Activated CD8-positive, alpha-beta memory T cell treated with anti-CD3 and anti-CD28 coated beads for 36 hours (primary cell): ENCODE measurements at regions not wholly inside any gene's neighbourhood (a gene's known extent, or its start where the extent isn't known, plus 50 kb on each side); places are given as distances from the start of the nearest gene placed in this dataset.

Experiments
- CTCF ChIA-PET: fragments of 350-600 bp; sonication (Branson Sonifier 250); formaldehyde crosslinking; loops from one replicate; lab custom pipeline; 2021; ENCODE audit warnings: antibody characterized with exemption; lab: Charles Lee
- POLR2A ChIA-PET: fragments of 350-600 bp; sonication (Branson Sonifier 250); formaldehyde crosslinking; loops from one replicate; lab custom pipeline; 2021; ENCODE audit warnings: antibody characterized with exemption; lab: Charles Lee

DNA sequence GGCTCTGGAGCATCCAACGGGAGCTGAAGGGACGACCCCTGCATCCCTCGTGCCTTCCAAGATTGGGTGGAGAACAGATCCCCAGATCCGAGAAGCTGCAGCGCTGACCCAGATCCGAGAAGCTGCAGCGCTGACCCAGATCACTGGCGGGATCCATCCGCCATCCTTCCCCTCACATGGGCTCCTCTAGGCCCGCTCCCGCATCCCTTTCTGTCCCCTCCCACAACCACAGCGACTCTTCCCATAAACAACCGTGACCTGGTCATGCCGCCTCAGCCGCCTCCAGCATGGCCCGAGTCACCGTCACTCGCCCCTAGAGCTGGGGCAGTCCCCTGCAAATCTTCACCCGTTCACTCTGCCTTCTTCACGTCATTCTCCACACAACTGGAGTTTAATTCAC is 124.9 kb downstream of the UTP18 start:
- CTCF ChIA-PET, result no interaction called here
- POLR2A ChIA-PET, result no interaction called here

DNA sequence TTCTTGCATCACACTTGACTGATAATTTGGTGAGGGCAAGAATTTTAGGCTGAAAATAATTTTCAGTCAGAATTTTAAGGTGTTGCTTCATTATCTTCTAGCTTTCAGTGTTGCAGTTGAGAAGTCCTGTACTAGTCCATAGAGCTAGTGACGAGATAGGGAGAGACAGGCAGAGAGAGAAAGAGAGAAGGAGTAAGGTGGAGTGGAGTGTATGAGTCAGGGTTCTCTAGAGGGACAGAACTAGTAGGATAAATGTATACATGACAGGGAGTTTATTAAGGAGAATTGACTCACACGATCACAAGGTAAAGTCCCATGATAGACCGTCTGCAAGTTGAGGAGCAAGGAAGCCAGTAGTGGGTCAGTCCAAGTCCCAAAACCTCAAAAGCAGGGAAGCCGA is 127.2 kb downstream of the UTP18 start:
- ChIA-PET CTCF (no interaction called here), POLR2A (no interaction called here)

DNA sequence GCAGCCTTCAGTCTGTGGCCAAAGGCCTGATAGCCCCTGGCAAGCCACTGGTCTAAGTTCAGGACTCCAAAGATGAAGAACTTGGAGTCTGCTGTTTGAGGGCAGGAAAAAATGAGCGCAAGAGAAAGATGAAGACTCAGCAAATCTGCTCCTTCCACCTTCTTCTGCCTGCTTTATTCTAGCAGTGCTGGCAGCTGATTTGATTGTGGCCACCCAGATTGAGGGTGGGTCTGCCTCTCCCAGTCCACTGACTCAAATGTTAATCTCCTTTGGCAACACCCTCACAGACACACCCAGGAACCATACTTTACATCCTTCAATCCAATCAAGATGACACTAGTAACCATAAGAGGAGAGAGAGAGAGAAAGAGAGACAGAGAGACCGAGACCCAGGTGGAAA is 127.6 kb downstream of the UTP18 start:
- CTCF ChIA-PET, result no interaction called here
- POLR2A ChIA-PET, result no interaction called here

DNA sequence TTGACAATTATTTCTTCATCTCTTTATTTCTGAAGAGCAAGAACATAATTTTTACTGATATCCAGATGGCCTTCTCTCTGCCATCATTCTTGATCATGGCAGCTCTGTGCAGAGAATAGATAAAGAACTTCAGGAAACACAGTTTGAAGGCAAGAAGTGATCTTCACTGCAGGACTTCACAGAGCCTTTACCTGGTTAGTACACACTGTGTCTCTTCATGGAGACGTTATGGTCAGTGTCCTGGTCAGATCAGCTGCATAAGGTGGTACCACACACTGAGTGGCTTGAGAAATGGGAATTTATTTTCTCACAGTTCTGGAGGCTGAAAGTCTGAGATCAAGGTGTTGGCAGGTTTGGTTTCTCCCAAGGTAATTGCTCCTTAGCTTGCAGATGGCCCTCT is 129.5 kb downstream of the UTP18 start:
- POLR2A ChIA-PET, result no interaction called here
- CTCF ChIA-PET, result no interaction called here

DNA sequence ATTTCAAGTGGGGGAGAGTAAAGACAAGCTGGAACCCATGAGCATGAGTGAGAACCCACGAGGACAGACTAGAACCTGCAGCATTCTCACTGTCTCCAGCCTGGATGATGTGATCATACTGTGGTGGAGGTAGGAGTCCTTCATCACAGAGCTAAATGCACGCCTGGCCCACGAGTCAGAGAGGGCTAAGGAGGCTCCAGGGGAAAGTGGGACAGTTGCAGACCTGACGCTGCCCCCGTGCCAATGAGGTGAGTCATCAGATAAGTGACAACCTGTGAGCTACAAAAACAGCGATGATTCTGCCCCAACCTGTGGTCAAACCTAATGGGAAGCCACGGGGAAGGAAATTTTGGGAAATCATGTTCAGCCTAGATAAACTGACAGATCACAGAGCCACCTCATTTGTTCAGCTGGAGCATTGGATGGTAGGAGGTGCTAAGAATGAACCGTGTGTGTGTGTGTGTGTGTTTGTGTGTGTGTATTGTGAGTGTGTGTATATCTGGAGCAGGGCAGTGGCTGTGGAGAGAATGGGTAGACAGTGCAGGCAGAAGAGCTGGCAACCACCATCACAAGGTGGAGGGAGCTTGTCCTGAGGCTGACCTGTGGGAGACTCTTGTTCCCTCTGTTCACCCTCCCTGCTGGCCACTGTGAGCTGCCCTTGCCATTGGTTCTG is 131.8 kb downstream of the UTP18 start:
- POLR2A ChIA-PET, result no interaction called here
- CTCF ChIA-PET, result no interaction called here

DNA sequence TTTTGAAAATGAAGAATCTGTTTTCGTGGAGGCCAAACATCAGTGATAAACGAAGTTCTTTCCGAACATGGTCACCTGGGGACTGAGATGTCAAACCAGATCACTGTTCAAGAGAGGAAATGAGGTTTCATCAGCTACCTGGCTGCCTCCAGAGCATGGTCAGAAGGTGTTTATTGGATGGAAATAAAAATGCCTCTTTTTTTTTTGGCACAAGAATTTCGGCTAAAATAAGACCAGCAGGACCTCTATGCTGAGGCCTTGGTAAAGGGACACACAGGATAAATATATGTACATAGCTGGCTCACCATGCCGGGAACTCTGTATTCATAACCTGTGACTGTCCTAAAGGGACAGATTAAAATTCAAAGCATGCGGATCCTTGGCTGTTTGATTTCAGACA is 135.3 kb downstream of the UTP18 start:
- POLR2A ChIA-PET, result no interaction called here
- CTCF ChIA-PET, result no interaction called here

DNA sequence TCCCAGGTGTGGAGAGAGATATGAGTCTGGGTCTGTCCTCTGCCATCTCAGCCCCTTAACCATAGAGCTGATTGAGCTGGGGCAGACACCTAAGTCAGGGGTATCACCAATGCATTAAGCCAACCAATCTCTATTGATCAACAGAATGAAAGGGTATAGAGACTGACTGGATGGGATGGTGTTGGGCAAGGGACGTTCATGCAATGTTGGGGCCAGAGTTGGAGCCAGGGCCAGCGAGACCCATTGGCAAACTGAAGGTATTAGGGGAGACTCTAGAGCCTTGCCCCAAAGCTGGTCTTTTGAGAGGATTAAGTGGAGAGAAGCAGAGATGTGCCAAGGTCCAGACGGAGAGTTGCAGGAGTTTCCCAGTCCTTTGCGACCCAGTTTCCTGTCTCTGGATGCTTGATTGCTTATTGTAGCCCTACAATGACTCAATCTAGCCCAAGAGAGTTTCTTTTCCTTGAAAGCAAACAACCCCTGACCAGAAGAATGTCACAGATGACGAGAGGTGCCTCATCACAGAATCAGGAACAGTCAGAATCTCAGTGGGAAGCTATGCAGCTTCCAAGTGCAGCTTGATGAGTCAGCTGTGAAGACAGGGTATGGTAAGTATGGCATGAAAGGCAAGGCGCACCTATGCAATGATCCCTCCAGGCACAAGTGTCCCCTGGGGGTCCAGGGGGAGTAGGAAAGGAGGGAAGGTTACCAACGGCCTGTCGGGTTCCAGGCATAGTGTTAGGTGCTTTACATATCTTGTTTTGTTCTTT is 137.2 kb downstream of the UTP18 start:
- POLR2A ChIA-PET, result no interaction called here
- CTCF ChIA-PET, result no interaction called here

DNA sequence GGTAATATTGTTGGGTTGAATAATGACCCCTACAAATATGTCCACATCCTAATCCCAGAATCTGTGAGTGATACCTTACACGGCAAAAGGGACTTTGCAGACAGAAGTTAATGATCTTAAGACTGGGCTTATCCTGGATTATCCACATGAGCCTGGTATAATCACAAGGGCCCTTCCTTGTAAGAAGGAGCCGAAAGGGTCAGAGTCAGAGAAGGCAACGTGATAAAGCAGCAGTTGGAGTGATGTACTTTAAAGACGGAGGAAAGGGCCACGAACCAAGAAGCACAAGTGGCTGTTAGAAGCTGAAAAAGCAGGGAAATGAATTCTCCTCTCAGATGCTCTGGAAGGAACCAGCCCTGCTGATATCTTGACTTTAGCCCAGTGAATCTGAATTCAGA is 137.8 kb downstream of the UTP18 start:
- ChIA-PET POLR2A (no interaction called here), CTCF (no interaction called here)

DNA sequence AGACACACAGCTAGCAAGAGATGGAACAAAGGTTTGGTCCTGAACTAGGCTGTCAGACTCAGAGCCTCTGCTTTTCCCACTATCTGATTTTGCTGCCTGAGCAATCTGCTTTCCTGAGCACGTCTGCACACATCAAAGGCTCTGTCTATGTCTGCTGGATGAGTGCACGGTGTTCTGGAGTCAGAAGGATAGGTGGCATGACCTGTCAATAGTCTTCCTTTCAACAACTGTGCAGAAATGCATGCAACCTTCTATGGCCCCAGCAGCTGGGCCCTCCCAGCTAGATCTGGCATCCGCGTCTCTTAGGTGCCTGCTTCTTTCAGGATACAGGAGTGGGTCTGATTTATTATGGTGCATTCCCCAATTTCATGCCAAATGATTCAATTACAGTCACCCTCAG is 138.3 kb downstream of the UTP18 start:
- POLR2A ChIA-PET, result no interaction called here

DNA sequence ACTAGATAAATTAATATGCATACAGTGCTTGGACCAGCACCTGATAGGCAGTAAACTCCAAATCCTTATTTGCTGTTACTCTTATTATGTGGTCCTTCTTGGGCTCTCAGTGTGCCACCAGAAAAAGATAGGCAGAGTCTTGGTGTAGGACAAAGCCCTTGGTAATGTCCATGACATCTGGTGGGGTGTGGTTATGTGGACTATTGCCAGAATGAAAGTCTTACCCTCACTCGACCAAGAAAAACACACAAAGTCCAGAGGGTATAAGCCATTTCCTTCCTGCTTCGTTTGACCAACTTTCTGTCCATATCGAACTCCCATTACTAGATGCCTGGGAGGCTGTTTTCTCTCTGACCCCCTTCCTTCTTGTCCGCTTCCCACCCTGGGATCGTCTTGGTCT is 140.9 kb downstream of the UTP18 start:
- ChIA-PET CTCF (no interaction called here), POLR2A (no interaction called here)

More for the DNA sequence above, 138.3 kb downstream of the UTP18 start:
- CTCF ChIA-PET, result no interaction called here

DNA sequence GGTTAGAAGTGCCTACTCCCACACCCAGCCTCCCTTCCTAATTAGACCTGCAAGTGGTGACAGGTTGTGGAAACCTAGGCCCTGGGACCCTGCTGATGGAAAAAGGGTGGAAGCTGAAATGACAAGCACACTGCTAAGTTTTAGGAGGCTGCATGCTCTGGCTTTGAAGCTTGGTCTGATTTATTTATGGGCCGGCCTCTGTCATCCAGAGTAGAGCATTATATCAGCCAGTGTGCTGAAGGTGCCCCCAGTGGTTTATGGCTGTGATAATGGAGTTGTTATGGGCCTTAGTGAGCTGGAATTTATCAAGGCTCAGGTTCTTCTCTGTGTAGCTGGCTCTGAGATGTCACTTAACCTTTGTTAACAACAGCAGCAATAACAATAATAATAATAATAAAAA is 142.6 kb downstream of the UTP18 start:
- ChIA-PET CTCF (no interaction called here), POLR2A (no interaction called here)

DNA sequence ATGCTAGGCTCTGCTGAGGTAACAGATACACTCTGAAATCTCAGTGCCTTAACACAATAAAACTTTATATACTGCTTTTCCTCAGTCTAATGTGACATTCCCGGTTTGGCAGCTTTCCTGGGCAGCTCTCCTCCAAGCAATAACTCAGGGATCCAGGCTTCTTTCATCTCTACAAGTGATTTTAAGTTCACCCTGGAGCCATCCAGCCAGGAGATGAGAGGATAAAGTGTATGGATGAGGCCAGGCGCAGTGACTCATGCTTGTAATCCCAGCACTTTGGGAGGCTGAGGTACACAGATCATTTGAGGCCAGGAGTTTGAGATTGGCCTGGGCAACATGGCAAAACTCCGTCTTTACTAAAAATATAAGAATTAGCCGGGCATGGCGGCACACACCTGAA is 147.2 kb downstream of the UTP18 start:
- POLR2A ChIA-PET, result no interaction called here
- CTCF ChIA-PET, result no interaction called here

DNA sequence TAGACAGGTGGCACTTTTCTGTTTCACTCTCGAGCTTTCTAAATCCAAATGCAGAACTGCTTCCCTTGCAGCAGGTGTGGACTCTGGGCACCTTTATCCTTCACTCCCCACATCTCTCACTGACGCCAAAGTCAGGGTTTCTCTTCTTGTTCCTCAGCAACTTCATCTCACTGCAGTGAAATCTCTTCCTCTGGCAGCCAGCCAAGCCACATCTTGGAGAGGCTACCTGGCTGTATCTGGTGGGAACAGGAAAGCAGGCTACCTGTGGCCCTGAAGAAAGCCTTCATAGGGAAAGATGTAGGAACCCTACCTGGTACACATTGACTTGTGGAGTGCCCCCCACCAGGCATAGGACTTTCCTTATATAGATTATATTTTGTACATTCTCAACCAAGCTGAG is 159.1 kb downstream of the UTP18 start:
- ChIA-PET POLR2A (no interaction called here), CTCF (no interaction called here)

DNA sequence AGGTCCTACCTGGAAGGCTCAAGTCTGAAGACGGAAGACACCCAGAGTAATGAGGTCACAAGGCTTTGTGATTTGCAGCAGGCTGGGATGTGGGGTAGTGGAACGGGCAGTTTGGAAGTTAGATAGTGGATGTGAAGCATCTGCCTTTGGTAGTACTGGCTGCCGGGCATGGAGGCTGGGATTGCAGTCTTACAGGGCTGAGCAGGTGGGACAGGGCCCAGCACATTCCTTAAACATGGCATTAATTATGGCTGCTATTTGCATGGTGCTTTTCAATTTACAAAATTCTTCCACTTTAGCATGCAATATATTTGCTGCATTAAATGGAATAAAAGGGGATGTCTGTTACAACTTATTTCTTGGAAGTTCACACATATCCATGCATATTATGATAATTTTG is 161.2 kb downstream of the UTP18 start:
- POLR2A ChIA-PET, result no interaction called here
- CTCF ChIA-PET, result no interaction called here

DNA sequence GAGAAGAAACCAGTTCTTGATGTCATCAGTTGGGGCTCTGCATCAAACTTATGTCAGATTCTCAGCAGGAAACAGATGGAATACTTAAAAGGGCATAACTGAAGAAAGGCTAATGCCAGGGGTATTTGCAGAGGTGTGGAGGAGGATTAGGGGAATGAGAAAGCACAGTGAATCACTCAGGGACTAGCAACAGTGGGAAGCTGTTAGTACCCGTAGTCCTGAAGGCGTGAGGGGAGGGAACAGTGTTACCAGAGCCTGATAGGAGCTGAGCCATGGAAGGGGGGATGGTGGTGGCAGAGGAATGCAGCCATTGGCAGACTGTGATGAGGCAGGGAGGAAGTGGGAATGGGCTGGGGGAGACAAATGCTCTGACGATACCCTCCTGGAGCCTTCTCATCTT is 162.3 kb downstream of the UTP18 start:
- ChIA-PET CTCF (no interaction called here), POLR2A (no interaction called here)

DNA sequence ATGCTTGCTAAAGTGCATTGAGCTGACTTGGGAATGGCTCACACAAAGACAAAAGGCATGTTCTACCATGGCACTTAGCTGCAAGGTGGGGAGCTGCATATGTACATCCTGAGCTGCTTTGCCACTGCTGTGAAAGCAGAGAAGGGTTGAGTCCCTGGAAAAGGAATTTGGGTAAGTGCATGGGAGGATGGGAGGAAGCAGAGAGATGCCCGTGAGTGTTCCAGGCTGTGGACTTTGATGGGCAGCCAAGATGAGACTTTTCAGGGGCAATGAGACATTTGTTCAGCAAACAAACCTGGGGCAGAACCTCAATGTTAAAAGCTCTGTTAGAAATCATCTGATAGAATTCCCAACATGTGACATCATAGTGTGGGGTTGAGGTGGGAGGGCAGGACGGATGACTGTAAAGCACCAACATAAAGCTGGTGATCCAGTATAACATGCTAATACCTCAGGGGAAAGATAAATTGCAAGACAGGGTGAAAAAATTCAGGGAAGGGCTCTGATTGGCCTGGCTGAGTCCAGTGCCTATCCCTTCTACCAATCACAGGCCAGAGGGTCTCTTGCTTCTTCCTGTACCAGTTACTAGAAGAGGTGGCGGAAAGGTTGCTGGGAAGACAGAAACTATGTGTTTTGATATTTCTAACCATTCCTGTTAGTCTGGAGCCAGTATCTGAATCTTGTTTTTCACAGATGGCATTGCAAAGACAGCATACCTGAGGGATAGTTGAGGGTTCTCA is 163.2 kb downstream of the UTP18 start:
- ChIA-PET CTCF (no interaction called here), POLR2A (no interaction called here)

DNA sequence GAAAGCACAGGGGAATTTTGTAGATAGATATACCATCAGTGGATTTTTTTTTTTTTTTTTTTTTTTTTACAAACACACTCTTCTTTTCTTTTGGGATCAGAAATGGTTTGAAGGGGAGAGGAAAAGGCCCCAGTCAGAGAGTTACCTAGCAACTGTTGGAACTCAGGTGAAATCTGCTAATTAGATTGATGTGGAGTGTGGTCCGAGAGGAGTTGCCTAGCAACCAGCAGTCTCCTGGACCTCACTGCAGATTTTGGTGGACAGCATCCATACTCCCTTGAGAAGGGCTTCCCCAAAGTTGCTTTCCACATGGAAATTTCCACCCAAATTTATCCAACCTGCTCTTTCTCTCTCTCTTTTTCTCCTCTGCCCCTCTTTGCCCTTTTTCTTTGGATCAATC is 165.4 kb downstream of the UTP18 start:
- ChIA-PET CTCF (no interaction called here), POLR2A (no interaction called here)

DNA sequence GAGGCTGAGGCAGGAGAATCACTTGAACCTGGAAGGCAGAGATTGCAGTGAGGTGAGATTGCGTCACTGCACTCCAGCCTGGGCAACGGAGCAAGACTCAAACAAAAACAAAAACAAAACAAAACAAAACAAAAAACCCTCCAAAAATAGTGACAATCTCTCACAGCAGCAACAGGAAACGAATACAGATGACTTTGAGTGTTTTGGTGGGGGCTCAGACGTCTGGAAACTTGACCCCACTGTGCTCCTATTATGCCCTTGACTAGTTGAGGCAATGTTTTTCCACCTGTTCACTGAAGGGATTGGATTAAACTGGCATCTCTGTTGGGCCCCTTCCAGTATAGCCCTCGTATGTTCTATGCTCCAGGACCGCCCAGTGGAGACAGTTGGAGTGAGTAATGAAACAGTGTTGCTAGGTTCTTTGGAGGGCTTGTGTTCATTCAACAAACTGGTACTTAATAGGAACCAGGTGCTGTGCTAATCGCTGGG is 167.0 kb downstream of the UTP18 start:
- ChIA-PET CTCF (no interaction called here), POLR2A (interaction anchor here (0.6 kb wide), 1 partner anchor 695 kb away, joined by 5 read pairs; no protein-coding TSS in a partner anchor)

DNA sequence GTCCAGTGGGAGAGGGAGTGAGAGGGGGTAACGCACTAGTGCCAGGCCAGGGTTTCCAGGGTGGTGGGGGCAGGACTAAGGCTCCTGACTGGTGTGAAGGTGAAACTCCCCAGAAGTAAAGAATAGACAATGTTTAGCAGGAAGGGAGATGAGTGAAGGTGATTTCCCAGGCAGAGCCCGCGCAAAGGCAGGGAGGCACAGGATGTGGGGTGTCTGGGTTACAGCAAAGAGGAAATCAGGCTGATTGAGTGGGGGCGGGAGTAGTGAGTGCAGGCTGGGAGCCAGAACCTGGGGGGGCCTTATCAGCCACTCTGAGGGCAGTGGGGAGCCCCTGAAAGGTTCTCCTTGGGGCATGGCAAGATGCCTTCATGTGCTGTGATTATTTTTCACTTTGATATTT is 167.5 kb downstream of the UTP18 start:
- ChIA-PET CTCF (no interaction called here), POLR2A (interaction anchor here (0.6 kb wide), 1 partner anchor 695 kb away, joined by 5 read pairs; no protein-coding TSS in a partner anchor)

DNA sequence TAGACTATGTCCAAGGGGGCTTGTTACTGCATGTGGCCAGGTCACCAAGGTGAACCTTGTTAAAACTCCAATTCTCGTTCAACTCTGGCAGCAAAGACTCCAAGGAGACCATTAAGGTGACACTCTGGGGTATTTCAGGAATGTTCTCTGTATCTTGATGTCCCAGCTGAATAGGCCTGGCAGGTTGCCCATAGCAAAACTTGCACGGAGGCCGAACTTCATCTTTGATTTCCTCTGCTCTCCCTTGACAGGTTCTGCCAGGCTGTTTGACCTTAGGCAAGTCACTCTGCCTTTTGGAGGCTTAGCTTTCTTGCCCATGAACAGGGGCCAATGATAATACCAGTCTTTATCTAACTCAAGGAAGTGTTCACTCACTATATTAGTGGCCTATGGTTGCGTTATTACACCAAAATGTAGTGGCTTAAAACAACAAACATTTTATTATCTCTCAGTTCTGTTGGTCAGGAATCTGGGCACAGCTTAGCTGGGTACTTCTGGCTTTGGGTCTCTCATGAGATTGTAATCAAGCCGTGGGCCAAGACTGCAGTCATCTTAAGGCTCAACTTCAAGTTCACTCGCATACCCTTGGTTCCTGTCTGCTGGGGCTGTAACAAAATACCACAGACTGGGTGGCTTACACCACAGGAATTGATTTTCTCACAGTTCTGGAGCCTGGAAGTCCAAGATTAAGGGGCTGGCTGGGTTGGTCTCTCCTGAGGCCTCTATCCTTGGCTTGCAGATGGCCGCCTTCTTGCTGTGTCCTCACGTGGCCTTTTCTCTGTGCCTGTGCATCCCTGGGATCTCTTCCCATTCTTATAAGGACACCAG is 168.5 kb downstream of the UTP18 start:
- ChIA-PET POLR2A (no interaction called here), CTCF (no interaction called here)
